ENCODE measurements at regions not wholly inside any gene's neighbourhood (a gene's known extent, or its start where the extent isn't known, plus 50 kb on each side); places are given as distances from the start of the nearest gene placed in this dataset.
"Not testable (repeated sequence)": the region's sequence is repeated elsewhere in the genome, so short reads cannot be mapped to it uniquely, and the experiment has no call there.

GRCh38 chr11:42823546-42823945, 488.2 kb upstream of the API5 start:
- Histone ChIP-seq H3K9me3 (ENCODE audit: control insufficient read depth, low read depth, low read length) (no peaks in the 10 kb centered on the region), H3K4me1 (ENCODE audit: control insufficient read depth, low read depth, low read length) (peaks cover 7% of the 10 kb centered on the region), H3K27ac (ENCODE audit: low read length) (no peak overlapping the region), H3K36me3 (ENCODE audit: control insufficient read depth, low read depth, low read length) (no peaks in the 10 kb centered on the region), H3K9ac (ENCODE audit: low read length) (no peak overlapping the region), H3K4me3 (ENCODE audit: low read length) (no peak overlapping the region), H3K27me3 (ENCODE audit: control insufficient read depth, insufficient read depth, low read length) (no peaks in the 10 kb centered on the region)

- no peak overlapping the region for H3K9ac ChIP-seq (ENCODE audit: low read length)
- no peak overlapping the region for H3K4me3 ChIP-seq (ENCODE audit: low read length)
- H3K27me3 ChIP-seq (ENCODE audit: control insufficient read depth, insufficient read depth, low read length), result no peaks in the 10 kb centered on the region
- peaks cover 7% of the 10 kb centered on the region for H3K4me1 ChIP-seq (ENCODE audit: control insufficient read depth, low read depth, low read length)
- no peaks in the 10 kb centered on the region for H3K9me3 ChIP-seq (ENCODE audit: control insufficient read depth, low read depth, low read length)
- H3K36me3 ChIP-seq (ENCODE audit: control insufficient read depth, low read depth, low read length), result no peaks in the 10 kb centered on the region
- H3K27ac ChIP-seq (ENCODE audit: low read length), result no peak overlapping the region
These were observed 487.7 kb upstream of the API5 start for GRCh38 chr11:42824067-42824466.

DNA sequence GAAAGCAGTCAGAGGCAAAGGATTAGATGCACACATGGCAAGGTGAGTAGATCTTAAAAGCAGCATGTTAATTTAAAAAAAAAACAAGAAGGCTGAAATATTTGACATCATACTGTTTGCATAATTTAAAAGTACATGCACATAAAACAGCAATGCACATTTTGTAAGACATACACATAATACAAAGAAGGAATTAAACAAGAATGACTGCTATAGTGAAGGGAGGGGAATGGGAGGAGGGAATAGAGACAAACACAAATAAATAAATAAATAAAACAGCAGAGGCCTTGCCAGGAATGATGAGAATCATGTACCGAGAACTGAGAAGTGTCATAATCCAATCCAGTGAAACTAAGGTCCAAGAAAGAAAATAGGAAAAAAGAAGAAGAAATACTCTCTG, 486.2 kb upstream of the API5 start:
- H3K9me3 ChIP-seq (ENCODE audit: control insufficient read depth, low read depth, low read length), result no peaks in the 10 kb centered on the region
- H3K4me1 ChIP-seq (ENCODE audit: control insufficient read depth, low read depth, low read length), result peaks cover 7% of the 10 kb centered on the region
- H3K4me3 ChIP-seq (ENCODE audit: low read length), result no peak overlapping the region
- H3K9ac ChIP-seq (ENCODE audit: low read length), result no peak overlapping the region
- H3K36me3 ChIP-seq (ENCODE audit: control insufficient read depth, low read depth, low read length), result no peaks in the 10 kb centered on the region
- no peak overlapping the region for H3K27ac ChIP-seq (ENCODE audit: low read length)
- H3K27me3 ChIP-seq (ENCODE audit: control insufficient read depth, insufficient read depth, low read length), result no peaks in the 10 kb centered on the region

- H3K36me3 ChIP-seq (ENCODE audit: control insufficient read depth, low read depth, low read length), result no peaks in the 10 kb centered on the region
- no peak overlapping the region for H3K4me3 ChIP-seq (ENCODE audit: low read length)
- H3K9ac ChIP-seq (ENCODE audit: low read length), result no peak overlapping the region
- no peak overlapping the region for H3K27ac ChIP-seq (ENCODE audit: low read length)
- H3K27me3 ChIP-seq (ENCODE audit: control insufficient read depth, insufficient read depth, low read length), result no peaks in the 10 kb centered on the region
- no peaks in the 10 kb centered on the region for H3K9me3 ChIP-seq (ENCODE audit: control insufficient read depth, low read depth, low read length)
- peaks cover 7% of the 10 kb centered on the region for H3K4me1 ChIP-seq (ENCODE audit: control insufficient read depth, low read depth, low read length)
These were observed 484.0 kb upstream of the API5 start for GRCh38 chr11:42827845-42828244.

DNA sequence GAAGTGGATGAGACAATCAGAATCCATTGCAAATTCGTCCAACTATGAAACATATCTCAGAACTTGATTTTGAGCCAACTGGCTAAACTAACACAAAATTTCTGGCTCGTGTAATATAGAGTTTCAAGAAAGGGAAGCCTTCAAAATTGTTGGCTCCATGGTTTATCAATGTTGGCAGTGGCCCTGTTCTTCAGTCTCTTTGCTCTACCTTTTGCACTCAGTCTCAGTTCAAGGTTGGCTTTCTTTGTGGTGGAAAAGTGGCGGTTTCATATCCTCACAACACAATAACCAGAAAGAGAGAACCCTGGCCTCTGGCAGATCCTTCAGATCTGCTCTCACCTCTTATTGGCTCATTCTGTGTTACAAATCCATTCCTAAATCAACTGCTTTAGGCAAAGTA, 473.8 kb upstream of the API5 start:
- Histone ChIP-seq H3K9ac (ENCODE audit: low read length) (no peak overlapping the region), H3K27ac (ENCODE audit: low read length) (no peak overlapping the region), H3K9me3 (ENCODE audit: control insufficient read depth, low read depth, low read length) (no peaks in the 10 kb centered on the region), H3K4me3 (ENCODE audit: low read length) (no peak overlapping the region), H3K36me3 (ENCODE audit: control insufficient read depth, low read depth, low read length) (no peaks in the 10 kb centered on the region), H3K4me1 (ENCODE audit: control insufficient read depth, low read depth, low read length) (peaks cover 19% of the 10 kb centered on the region), H3K27me3 (ENCODE audit: control insufficient read depth, insufficient read depth, low read length) (no peaks in the 10 kb centered on the region)

- Histone ChIP-seq H3K9ac (ENCODE audit: low read length) (no peak overlapping the region), H3K4me1 (ENCODE audit: control insufficient read depth, low read depth, low read length) (peaks cover 19% of the 10 kb centered on the region), H3K27me3 (ENCODE audit: control insufficient read depth, insufficient read depth, low read length) (no peaks in the 10 kb centered on the region), H3K4me3 (ENCODE audit: low read length) (no peak overlapping the region), H3K9me3 (ENCODE audit: control insufficient read depth, low read depth, low read length) (no peaks in the 10 kb centered on the region), H3K27ac (ENCODE audit: low read length) (no peak overlapping the region), H3K36me3 (ENCODE audit: control insufficient read depth, low read depth, low read length) (no peaks in the 10 kb centered on the region)
These were observed 471.5 kb upstream of the API5 start for GRCh38 chr11:42840176-42840829.

- no peaks in the 10 kb centered on the region for H3K36me3 ChIP-seq (ENCODE audit: control insufficient read depth, low read depth, low read length)
- H3K27me3 ChIP-seq (ENCODE audit: control insufficient read depth, insufficient read depth, low read length), result no peaks in the 10 kb centered on the region
- no peak overlapping the region for H3K9ac ChIP-seq (ENCODE audit: low read length)
- no peak overlapping the region for H3K27ac ChIP-seq (ENCODE audit: low read length)
- no peak overlapping the region for H3K4me3 ChIP-seq (ENCODE audit: low read length)
- H3K9me3 ChIP-seq (ENCODE audit: control insufficient read depth, low read depth, low read length), result no peaks in the 10 kb centered on the region
- peaks cover 19% of the 10 kb centered on the region for H3K4me1 ChIP-seq (ENCODE audit: control insufficient read depth, low read depth, low read length)
These were observed 470.9 kb upstream of the API5 start for GRCh38 chr11:42840860-42841259.

- Histone ChIP-seq H3K4me3 (ENCODE audit: low read length) (no peak overlapping the region), H3K36me3 (ENCODE audit: control insufficient read depth, low read depth, low read length) (no peaks in the 10 kb centered on the region)
These were observed 470.2 kb upstream of the API5 start for GRCh38 chr11:42841556-42841955.

GRCh38 chr11:42849362-42849761, 462.4 kb upstream of the API5 start:
- Histone ChIP-seq H3K36me3 (ENCODE audit: control insufficient read depth, low read depth, low read length) (no peaks in the 10 kb centered on the region), H3K4me3 (ENCODE audit: low read length) (no peak overlapping the region), H3K27ac (ENCODE audit: low read length) (no peak overlapping the region), H3K4me1 (ENCODE audit: control insufficient read depth, low read depth, low read length) (peaks cover 6% of the 10 kb centered on the region), H3K27me3 (ENCODE audit: control insufficient read depth, insufficient read depth, low read length) (no peaks in the 10 kb centered on the region), H3K9ac (ENCODE audit: low read length) (no peak overlapping the region), H3K9me3 (ENCODE audit: control insufficient read depth, low read depth, low read length) (no peaks in the 10 kb centered on the region)

More at GRCh38 chr11:42841556-42841955, 470.2 kb upstream of the API5 start:
- Histone ChIP-seq H3K4me1 (ENCODE audit: control insufficient read depth, low read depth, low read length) (peaks cover 19% of the 10 kb centered on the region), H3K27me3 (ENCODE audit: control insufficient read depth, insufficient read depth, low read length) (no peaks in the 10 kb centered on the region), H3K27ac (ENCODE audit: low read length) (no peak overlapping the region), H3K9ac (ENCODE audit: low read length) (no peak overlapping the region), H3K9me3 (ENCODE audit: control insufficient read depth, low read depth, low read length) (no peaks in the 10 kb centered on the region)

- Histone ChIP-seq H3K36me3 (ENCODE audit: control insufficient read depth, low read depth, low read length) (no peaks in the 10 kb centered on the region), H3K27ac (ENCODE audit: low read length) (no peak overlapping the region), H3K4me1 (ENCODE audit: control insufficient read depth, low read depth, low read length) (no peaks in the 10 kb centered on the region), H3K4me3 (ENCODE audit: low read length) (no peak overlapping the region), H3K9ac (ENCODE audit: low read length) (no peak overlapping the region), H3K9me3 (ENCODE audit: control insufficient read depth, low read depth, low read length) (no peaks in the 10 kb centered on the region), H3K27me3 (ENCODE audit: control insufficient read depth, insufficient read depth, low read length) (no peaks in the 10 kb centered on the region)
These were observed 454.5 kb upstream of the API5 start for GRCh38 chr11:42857344-42857743.

DNA sequence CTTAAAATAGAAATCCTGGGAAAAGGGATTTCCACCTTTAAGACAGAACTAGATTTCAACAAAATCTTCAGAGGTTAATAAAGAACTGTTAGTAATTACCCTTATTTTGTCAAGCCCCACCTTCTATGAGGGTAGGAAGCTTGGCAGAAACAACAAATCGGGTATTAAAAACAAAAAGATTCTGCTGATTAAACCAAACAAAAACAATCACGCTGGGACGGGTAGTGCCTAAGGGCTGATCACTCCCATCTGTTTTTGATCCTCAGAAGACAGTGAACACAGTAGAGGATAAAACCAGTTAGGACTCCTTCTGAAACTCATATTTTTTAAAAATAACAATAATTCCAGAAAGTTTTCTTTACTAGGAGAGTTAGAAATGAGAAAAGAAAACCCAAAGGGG, 441.3 kb upstream of the API5 start:
- H3K9ac ChIP-seq (ENCODE audit: low read length), result no peak overlapping the region
- H3K27me3 ChIP-seq (ENCODE audit: control insufficient read depth, insufficient read depth, low read length), result no peaks in the 10 kb centered on the region
- no peak overlapping the region for H3K4me3 ChIP-seq (ENCODE audit: low read length)
- H3K36me3 ChIP-seq (ENCODE audit: control insufficient read depth, low read depth, low read length), result no peaks in the 10 kb centered on the region
- no peaks in the 10 kb centered on the region for H3K9me3 ChIP-seq (ENCODE audit: control insufficient read depth, low read depth, low read length)
- no peak overlapping the region for H3K27ac ChIP-seq (ENCODE audit: low read length)
- no peaks in the 10 kb centered on the region for H3K4me1 ChIP-seq (ENCODE audit: control insufficient read depth, low read depth, low read length)

- not testable (repeated sequence) for H3K4me1 ChIP-seq (ENCODE audit: control insufficient read depth, low read depth, low read length); H3K9me3 ChIP-seq (ENCODE audit: control insufficient read depth, low read depth, low read length); H3K36me3 ChIP-seq (ENCODE audit: control insufficient read depth, low read depth, low read length); H3K9ac ChIP-seq (ENCODE audit: low read length); H3K27ac ChIP-seq (ENCODE audit: low read length); H3K4me3 ChIP-seq (ENCODE audit: low read length); H3K27me3 ChIP-seq (ENCODE audit: control insufficient read depth, insufficient read depth, low read length)
These were observed 437.9 kb upstream of the API5 start for GRCh38 chr11:42873800-42874405.
